H1 (cell line): ENCODE measurements at regions not wholly inside any gene's neighbourhood (a gene's known extent, or its start where the extent isn't known, plus 50 kb on each side); places are given as distances from the start of the nearest gene placed in this dataset.

Source experiments
- KDM5A ChIP-seq: fragments of 200-600 bp; IDR thresholded peaks from 2 replicates; pipeline ENCODE4 v1.7.1; 2012; ENCODE audit warnings: mild to moderate bottlenecking, low read length, inconsistent platforms, mixed read lengths
- POLR2A ChIP-seq, 2 experiments: IDR thresholded peaks; 1 replicate in 1 of 2; 2 replicates in 1 of 2; pipeline ENCODE4 v1.6.1; 2011; ENCODE audit warnings: low read depth in 2 of 2, low read length in 2 of 2, mild to moderate bottlenecking in 2 of 2; ENCODE audit errors: control extremely low read depth in 1 of 2
- RBBP5 ChIP-seq: IDR thresholded peaks from 2 replicates; pipeline ENCODE4 v1.7.1; 2012; ENCODE audit warnings: low read depth, mild to moderate bottlenecking, inconsistent platforms, low read length, moderate library complexity, borderline replicate concordance
- TBP ChIP-seq: IDR thresholded peaks from 2 replicates; pipeline ENCODE4 v1.6.1; 2011; ENCODE audit warnings: low read depth, low read length, improper control_type of control experiment
- ZNF274 ChIP-seq: IDR thresholded peaks from 2 replicates; pipeline ENCODE4 v1.7.0; 2012; ENCODE audit warnings: low read length, borderline replicate concordance; ENCODE audit errors: extremely low read depth
- TF ChIP-seq, protein P1 (sequence below): fragments of 300-600 bp; sonication (generic); IDR thresholded peaks from 2 replicates; pipeline ENCODE4 v1.7.1; 2012; ENCODE audit warnings: low read length, moderate library complexity, mild to moderate bottlenecking, inconsistent platforms; ENCODE audit not compliant: insufficient replicate concordance

DNA sequence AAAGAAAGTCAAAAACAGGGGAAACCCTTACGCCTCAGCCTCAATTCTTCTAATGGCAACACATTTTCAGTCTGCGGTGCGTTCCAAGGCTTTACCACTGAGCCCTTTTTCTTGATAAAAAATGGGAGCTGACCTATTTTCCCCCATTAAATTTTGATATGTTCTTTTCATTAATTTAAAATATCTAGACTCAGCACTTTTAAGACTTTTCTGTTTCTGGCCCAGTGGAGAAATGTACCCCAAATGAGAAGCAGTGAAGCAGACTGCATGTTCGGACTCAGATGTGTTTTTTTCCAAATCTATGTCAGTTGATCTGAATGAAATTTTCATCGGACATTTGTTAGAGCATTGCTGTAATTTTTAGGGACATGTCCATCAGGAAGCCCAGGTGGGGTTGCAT is 126.2 kb downstream of the SEC23IP start (continued):
- TF ChIP-seq, protein P1, sequence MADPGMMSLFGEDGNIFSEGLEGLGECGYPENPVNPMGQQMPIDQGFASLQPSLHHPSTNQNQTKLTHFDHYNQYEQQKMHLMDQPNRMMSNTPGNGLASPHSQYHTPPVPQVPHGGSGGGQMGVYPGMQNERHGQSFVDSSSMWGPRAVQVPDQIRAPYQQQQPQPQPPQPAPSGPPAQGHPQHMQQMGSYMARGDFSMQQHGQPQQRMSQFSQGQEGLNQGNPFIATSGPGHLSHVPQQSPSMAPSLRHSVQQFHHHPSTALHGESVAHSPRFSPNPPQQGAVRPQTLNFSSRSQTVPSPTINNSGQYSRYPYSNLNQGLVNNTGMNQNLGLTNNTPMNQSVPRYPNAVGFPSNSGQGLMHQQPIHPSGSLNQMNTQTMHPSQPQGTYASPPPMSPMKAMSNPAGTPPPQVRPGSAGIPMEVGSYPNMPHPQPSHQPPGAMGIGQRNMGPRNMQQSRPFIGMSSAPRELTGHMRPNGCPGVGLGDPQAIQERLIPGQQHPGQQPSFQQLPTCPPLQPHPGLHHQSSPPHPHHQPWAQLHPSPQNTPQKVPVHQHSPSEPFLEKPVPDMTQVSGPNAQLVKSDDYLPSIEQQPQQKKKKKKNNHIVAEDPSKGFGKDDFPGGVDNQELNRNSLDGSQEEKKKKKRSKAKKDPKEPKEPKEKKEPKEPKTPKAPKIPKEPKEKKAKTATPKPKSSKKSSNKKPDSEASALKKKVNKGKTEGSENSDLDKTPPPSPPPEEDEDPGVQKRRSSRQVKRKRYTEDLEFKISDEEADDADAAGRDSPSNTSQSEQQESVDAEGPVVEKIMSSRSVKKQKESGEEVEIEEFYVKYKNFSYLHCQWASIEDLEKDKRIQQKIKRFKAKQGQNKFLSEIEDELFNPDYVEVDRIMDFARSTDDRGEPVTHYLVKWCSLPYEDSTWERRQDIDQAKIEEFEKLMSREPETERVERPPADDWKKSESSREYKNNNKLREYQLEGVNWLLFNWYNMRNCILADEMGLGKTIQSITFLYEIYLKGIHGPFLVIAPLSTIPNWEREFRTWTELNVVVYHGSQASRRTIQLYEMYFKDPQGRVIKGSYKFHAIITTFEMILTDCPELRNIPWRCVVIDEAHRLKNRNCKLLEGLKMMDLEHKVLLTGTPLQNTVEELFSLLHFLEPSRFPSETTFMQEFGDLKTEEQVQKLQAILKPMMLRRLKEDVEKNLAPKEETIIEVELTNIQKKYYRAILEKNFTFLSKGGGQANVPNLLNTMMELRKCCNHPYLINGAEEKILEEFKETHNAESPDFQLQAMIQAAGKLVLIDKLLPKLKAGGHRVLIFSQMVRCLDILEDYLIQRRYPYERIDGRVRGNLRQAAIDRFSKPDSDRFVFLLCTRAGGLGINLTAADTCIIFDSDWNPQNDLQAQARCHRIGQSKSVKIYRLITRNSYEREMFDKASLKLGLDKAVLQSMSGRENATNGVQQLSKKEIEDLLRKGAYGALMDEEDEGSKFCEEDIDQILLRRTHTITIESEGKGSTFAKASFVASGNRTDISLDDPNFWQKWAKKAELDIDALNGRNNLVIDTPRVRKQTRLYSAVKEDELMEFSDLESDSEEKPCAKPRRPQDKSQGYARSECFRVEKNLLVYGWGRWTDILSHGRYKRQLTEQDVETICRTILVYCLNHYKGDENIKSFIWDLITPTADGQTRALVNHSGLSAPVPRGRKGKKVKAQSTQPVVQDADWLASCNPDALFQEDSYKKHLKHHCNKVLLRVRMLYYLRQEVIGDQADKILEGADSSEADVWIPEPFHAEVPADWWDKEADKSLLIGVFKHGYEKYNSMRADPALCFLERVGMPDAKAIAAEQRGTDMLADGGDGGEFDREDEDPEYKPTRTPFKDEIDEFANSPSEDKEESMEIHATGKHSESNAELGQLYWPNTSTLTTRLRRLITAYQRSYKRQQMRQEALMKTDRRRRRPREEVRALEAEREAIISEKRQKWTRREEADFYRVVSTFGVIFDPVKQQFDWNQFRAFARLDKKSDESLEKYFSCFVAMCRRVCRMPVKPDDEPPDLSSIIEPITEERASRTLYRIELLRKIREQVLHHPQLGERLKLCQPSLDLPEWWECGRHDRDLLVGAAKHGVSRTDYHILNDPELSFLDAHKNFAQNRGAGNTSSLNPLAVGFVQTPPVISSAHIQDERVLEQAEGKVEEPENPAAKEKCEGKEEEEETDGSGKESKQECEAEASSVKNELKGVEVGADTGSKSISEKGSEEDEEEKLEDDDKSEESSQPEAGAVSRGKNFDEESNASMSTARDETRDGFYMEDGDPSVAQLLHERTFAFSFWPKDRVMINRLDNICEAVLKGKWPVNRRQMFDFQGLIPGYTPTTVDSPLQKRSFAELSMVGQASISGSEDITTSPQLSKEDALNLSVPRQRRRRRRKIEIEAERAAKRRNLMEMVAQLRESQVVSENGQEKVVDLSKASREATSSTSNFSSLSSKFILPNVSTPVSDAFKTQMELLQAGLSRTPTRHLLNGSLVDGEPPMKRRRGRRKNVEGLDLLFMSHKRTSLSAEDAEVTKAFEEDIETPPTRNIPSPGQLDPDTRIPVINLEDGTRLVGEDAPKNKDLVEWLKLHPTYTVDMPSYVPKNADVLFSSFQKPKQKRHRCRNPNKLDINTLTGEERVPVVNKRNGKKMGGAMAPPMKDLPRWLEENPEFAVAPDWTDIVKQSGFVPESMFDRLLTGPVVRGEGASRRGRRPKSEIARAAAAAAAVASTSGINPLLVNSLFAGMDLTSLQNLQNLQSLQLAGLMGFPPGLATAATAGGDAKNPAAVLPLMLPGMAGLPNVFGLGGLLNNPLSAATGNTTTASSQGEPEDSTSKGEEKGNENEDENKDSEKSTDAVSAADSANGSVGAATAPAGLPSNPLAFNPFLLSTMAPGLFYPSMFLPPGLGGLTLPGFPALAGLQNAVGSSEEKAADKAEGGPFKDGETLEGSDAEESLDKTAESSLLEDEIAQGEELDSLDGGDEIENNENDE, result no peak
- no peak for TF ChIP-seq TBP
- TF ChIP-seq RBBP5, result no peak
- no peak for TF ChIP-seq ZNF274
- no peak for TF ChIP-seq KDM5A
- no peak for TF ChIP-seq POLR2A (IDR thresholded peaks at IDR 0.05; ENCODE audit: control extremely low read depth in 1 of 2, low read depth in 2 of 2, low read length in 2 of 2)
